ENCODE measurements at regions not wholly inside any gene's neighbourhood (a gene's known extent, or its start where the extent isn't known, plus 50 kb on each side); places are given as distances from the start of the nearest gene placed in this dataset.

DNA sequence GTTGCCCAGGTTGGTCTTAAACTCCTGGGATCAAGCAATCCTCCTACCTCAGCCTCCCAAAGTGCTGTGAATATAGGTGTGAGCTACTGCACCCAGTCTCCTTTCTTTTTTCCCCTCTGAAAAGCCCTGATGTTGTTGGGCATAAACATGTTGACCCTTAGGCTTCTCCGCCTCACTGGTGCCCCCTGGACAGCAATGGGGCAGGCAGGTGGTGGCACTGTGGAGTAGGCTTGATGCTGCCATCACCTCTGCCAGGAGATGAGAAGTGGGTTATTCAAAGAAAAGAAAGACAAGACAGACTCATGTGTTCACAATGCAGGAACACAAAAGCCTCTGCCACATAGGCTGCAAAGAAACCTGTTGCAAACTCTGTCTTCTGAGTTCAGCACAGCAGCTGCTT lies 169.9 kb downstream of the EN1 start:
- Histone ChIP-seq H3K27me3 (replicated peaks; ENCODE audit: insufficient read depth, low read depth, low read length, poor library complexity) (no peaks in the 10 kb centered on the region), H3K9me3 (ENCODE audit: low read depth, low read length, poor library complexity, severe bottlenecking) (no peaks in the 10 kb centered on the region), H3K4me1 (ENCODE audit: insufficient read depth, low read length, poor library complexity, severe bottlenecking) (no peaks in the 10 kb centered on the region), H3K4me3 (ENCODE audit: low read depth, low read length, poor library complexity, severe bottlenecking) (no peak overlapping the region), H3K27ac (ENCODE audit: low read depth, low read length, poor library complexity, severe bottlenecking) (no peak overlapping the region), H3K36me3 (ENCODE audit: insufficient read depth, low read length, poor library complexity, severe bottlenecking) (no peaks in the 10 kb centered on the region)
- DNase-seq (ENCODE audit: low spot score): no peak
- ChIA-PET CTCF (no interaction called here), POLR2A (ENCODE audit: low non-redundant PET) (no interaction called here)
- TF ChIP-seq, protein P1, sequence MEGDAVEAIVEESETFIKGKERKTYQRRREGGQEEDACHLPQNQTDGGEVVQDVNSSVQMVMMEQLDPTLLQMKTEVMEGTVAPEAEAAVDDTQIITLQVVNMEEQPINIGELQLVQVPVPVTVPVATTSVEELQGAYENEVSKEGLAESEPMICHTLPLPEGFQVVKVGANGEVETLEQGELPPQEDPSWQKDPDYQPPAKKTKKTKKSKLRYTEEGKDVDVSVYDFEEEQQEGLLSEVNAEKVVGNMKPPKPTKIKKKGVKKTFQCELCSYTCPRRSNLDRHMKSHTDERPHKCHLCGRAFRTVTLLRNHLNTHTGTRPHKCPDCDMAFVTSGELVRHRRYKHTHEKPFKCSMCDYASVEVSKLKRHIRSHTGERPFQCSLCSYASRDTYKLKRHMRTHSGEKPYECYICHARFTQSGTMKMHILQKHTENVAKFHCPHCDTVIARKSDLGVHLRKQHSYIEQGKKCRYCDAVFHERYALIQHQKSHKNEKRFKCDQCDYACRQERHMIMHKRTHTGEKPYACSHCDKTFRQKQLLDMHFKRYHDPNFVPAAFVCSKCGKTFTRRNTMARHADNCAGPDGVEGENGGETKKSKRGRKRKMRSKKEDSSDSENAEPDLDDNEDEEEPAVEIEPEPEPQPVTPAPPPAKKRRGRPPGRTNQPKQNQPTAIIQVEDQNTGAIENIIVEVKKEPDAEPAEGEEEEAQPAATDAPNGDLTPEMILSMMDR (conservative IDR thresholded peaks at IDR 0.05; ENCODE audit: low read depth, low read length): no peak
- TF ChIP-seq EZH2 (IDR thresholded peaks at IDR 0.05; ENCODE audit: borderline replicate concordance, low read depth, low read length, poor library complexity, severe bottlenecking): no peak
- intact Hi-C loops (cut with micrococcal nuclease; ENCODE audit: unreplicated experiment): no loop called here
- no TSS peak for BruUV-seq (replicated peaks)

DNA sequence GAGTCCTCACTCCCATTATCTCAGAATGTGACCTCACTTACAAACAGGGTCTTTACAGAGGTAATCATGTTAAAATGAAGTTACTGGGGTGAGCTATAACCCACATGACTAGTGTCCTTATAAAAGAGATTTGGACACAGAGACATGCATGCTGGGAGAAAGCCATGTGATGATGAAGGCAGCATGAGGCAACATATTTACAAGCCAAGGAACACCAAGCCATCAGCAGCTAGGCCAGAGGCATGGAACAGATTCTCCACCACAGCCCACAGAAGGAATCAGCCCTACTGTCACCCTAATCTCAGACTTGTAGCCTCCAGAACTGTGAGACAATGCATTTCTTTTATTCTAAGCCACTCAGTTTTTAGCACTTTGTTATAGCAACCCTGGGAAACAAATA lies 171.9 kb downstream of the EN1 start:
- intact Hi-C loops (cut with micrococcal nuclease; ENCODE audit: unreplicated experiment): no loop called here
- CTCF ChIA-PET: no interaction called here
- TF ChIP-seq, protein P1 (conservative IDR thresholded peaks at IDR 0.05; ENCODE audit: low read depth, low read length): no peak
- TF ChIP-seq EZH2 (IDR thresholded peaks at IDR 0.05; ENCODE audit: borderline replicate concordance, low read depth, low read length, poor library complexity, severe bottlenecking): no peak

DNA sequence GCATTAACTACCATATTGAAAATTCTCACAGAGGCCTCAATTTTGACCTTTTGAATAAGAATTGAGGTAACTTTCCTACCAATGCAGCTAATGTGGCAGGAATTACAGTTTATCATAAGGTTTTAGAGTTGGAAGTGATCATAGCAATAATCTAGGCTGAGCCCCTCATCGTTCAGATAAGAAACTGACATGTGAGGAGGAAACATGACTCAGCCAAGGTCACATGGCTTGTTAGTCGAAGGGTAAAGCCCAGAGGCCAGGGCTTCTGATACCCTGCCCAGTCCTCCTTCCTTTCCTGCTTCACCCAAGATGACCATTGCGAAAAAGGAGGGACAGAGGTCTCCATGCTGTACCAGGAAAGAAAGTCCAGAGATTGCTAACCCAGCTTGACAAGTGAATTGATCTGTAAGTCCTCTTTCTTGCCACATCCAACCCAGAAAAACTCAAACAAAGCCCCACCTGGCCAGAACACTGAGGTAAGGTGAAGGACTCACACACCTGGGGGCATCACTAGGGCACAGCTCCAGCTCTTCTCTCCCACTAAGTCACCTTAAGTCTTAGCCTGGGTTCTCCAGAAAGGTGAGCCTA lies 174.8 kb downstream of the EN1 start:
- Histone ChIP-seq H3K27me3 (replicated peaks; ENCODE audit: insufficient read depth, low read depth, low read length, poor library complexity) (no peaks in the 10 kb centered on the region), H3K36me3 (ENCODE audit: insufficient read depth, low read length, poor library complexity, severe bottlenecking) (no peaks in the 10 kb centered on the region), H3K9me3 (ENCODE audit: low read depth, low read length, poor library complexity, severe bottlenecking) (no peaks in the 10 kb centered on the region), H3K4me1 (ENCODE audit: insufficient read depth, low read length, poor library complexity, severe bottlenecking) (no peaks in the 10 kb centered on the region), H3K4me3 (ENCODE audit: low read depth, low read length, poor library complexity, severe bottlenecking) (no peak overlapping the region), H3K27ac (ENCODE audit: low read depth, low read length, poor library complexity, severe bottlenecking) (no peak overlapping the region)
- no peak for DNase-seq (ENCODE audit: low spot score)
- TF ChIP-seq, protein P1 (conservative IDR thresholded peaks at IDR 0.05; ENCODE audit: low read depth, low read length): no peak
- TF ChIP-seq EZH2 (IDR thresholded peaks at IDR 0.05; ENCODE audit: borderline replicate concordance, low read depth, low read length, poor library complexity, severe bottlenecking): no peak
- POLR2A ChIA-PET (ENCODE audit: low non-redundant PET): no interaction called here
- CTCF ChIA-PET: no interaction called here
- BruUV-seq (replicated peaks): no TSS peak
- intact Hi-C loops (cut with micrococcal nuclease; ENCODE audit: unreplicated experiment): no loop called here

More for the DNA sequence above, 171.9 kb downstream of the EN1 start:
- H3K36me3 ChIP-seq (ENCODE audit: insufficient read depth, low read length, poor library complexity, severe bottlenecking): no peaks in the 10 kb centered on the region
- DNase-seq (ENCODE audit: low spot score): no peak
- H3K4me1 ChIP-seq (ENCODE audit: insufficient read depth, low read length, poor library complexity, severe bottlenecking): no peaks in the 10 kb centered on the region
- no TSS peak for BruUV-seq (replicated peaks)
- POLR2A ChIA-PET (ENCODE audit: low non-redundant PET): no interaction called here
- no peak overlapping the region for H3K4me3 ChIP-seq (ENCODE audit: low read depth, low read length, poor library complexity, severe bottlenecking)
- no peak overlapping the region for H3K27ac ChIP-seq (ENCODE audit: low read depth, low read length, poor library complexity, severe bottlenecking)
- H3K9me3 ChIP-seq (ENCODE audit: low read depth, low read length, poor library complexity, severe bottlenecking): no peaks in the 10 kb centered on the region
- H3K27me3 ChIP-seq (replicated peaks; ENCODE audit: insufficient read depth, low read depth, low read length, poor library complexity): no peaks in the 10 kb centered on the region

All from A673 (cell line).